IMR-90 (cell line): ENCODE measurements at regions not wholly inside any gene's neighbourhood (a gene's known extent, or its start where the extent isn't known, plus 50 kb on each side); places are given as distances from the start of the nearest gene placed in this dataset.
"Not testable (repeated sequence)": the region's sequence is repeated elsewhere in the genome, so short reads cannot be mapped to it uniquely, and the experiment has no call there.

ENCODE experiments used
- ATAC-seq: fragments of 200-7000 bp; cut with Tn5 transposase; 2 replicates; pipeline ENCODE4 v1.9.1; 2020; ENCODE audit warnings: low read depth, mild to moderate bottlenecking, moderate library complexity
- BruUV-seq: library from RNA; stranded (reverse); fragments of 400-500 nt; replicated peaks from 2 replicates; lab custom pipeline; 2021; lab: Mats Ljungman, UMichigan
- CTCF ChIA-PET: fragments of 300-600 bp; formaldehyde crosslinking; extraction: SDS; loops from one replicate; lab custom pipeline; 2021; ENCODE audit warnings: antibody characterized with exemption; lab: Yijun Ruan, JAX
- POLR2A ChIA-PET: fragments of 300-600 bp; sonication (Branson Sonifier 250); formaldehyde crosslinking; loops from one replicate; lab custom pipeline; 2022; ENCODE audit warnings: antibody characterized with exemption; ENCODE audit not compliant: unreplicated experiment; lab: Charles Lee
- DNase-seq: peaks from one replicate; pipeline ENCODE4 v3.0.0; 2013
- H2AFZ ChIP-seq: replicated peaks from 2 replicates; pipeline ENCODE3; 2013; ENCODE audit warnings: low read length, mild to moderate bottlenecking; ENCODE audit not compliant: poor library complexity
- H2AK5ac ChIP-seq: 2 replicates; pipeline ENCODE4 v1.6.1; 2013; ENCODE audit warnings: low read depth, low read length, inconsistent platforms
- H2AK9ac ChIP-seq: replicated peaks from 2 replicates; pipeline ENCODE3; 2013; ENCODE audit warnings: mild to moderate bottlenecking, low read depth, low read length, moderate library complexity; ENCODE audit not compliant: poor library complexity
- H2BK120ac ChIP-seq: 2 replicates; pipeline ENCODE4 v1.6.1; 2013; ENCODE audit warnings: low read depth, low read length, inconsistent platforms
- H2BK15ac ChIP-seq: 3 replicates; pipeline ENCODE4 v1.6.1; 2013; ENCODE audit warnings: low read depth, low read length, inconsistent platforms
- H2BK20ac ChIP-seq: 2 replicates; pipeline ENCODE4 v1.6.1; 2013; ENCODE audit warnings: low read depth, mild to moderate bottlenecking, inconsistent platforms, low read length, moderate library complexity
- H2BK5ac ChIP-seq: 2 replicates; pipeline ENCODE4 v1.6.1; 2013; ENCODE audit warnings: mild to moderate bottlenecking, low read depth, low read length, inconsistent platforms; ENCODE audit not compliant: poor library complexity, severe bottlenecking
- H3K14ac ChIP-seq: replicated peaks from 2 replicates; pipeline ENCODE4 v1.6.1; 2013; ENCODE audit warnings: low read depth, low read length, inconsistent platforms
- H3K18ac ChIP-seq: 2 replicates; pipeline ENCODE4 v1.6.1; 2013; ENCODE audit warnings: low read depth, low read length, control low read depth
- H3K23ac ChIP-seq: 2 replicates; pipeline ENCODE4 v1.6.1; 2013; ENCODE audit warnings: low read depth, low read length, inconsistent platforms
- H3K27ac ChIP-seq: 2 replicates; pipeline ENCODE4 v1.5.1; 2013; ENCODE audit warnings: mild to moderate bottlenecking, control low read depth, low read length; ENCODE audit not compliant: insufficient read depth
- H3K27me3 ChIP-seq: 2 replicates; pipeline ENCODE4 v1.6.1; 2013; ENCODE audit warnings: low read length; ENCODE audit not compliant: control insufficient read depth, insufficient read depth
- H3K36me3 ChIP-seq: 2 replicates; pipeline ENCODE4 v1.6.1; 2013; ENCODE audit warnings: low read length, mixed read lengths; ENCODE audit not compliant: control insufficient read depth, insufficient read depth
- H3K4ac ChIP-seq: 2 replicates; pipeline ENCODE4 v1.6.1; 2013; ENCODE audit warnings: low read depth, low read length, inconsistent platforms
- H3K4me1 ChIP-seq: 2 replicates; pipeline ENCODE4 v1.6.1; 2013; ENCODE audit warnings: low read length, mixed read lengths; ENCODE audit not compliant: control insufficient read depth, insufficient read depth
- H3K4me2 ChIP-seq: 2 replicates; pipeline ENCODE4 v1.6.1; 2013; ENCODE audit warnings: low read depth, mild to moderate bottlenecking, control low read depth, low read length, moderate library complexity
- H3K4me3 ChIP-seq: 2 replicates; pipeline ENCODE4 v1.5.1; 2013; ENCODE audit warnings: low read depth, mild to moderate bottlenecking, control low read depth, low read length, moderate library complexity; ENCODE audit not compliant: insufficient read depth
- H3K56ac ChIP-seq: 2 replicates; pipeline ENCODE4 v1.6.1; 2013; ENCODE audit warnings: low read length, inconsistent platforms; ENCODE audit not compliant: insufficient read depth; ENCODE audit errors: extremely low read depth
- H3K79me1 ChIP-seq, 2 experiments: 2 replicates each; pipeline ENCODE4 v1.6.1; 2013; ENCODE audit warnings: low read length in 2 of 2, inconsistent platforms in 1 of 2, low read depth in 1 of 2
- H3K9ac ChIP-seq: 2 replicates; pipeline ENCODE4 v1.6.1; 2013; ENCODE audit warnings: low read depth, low read length, control low read depth
- H3K9me1 ChIP-seq: 2 replicates; pipeline ENCODE4 v1.6.1; 2013; ENCODE audit warnings: low read length, inconsistent platforms; ENCODE audit not compliant: insufficient read depth
- H3K9me3 ChIP-seq: 2 replicates; pipeline ENCODE4 v1.6.1; 2013; ENCODE audit warnings: low read length; ENCODE audit not compliant: control insufficient read depth, insufficient read depth
- H4K20me1 ChIP-seq: 2 replicates; pipeline ENCODE4 v1.6.1; 2013; ENCODE audit warnings: low read length, inconsistent platforms; ENCODE audit not compliant: insufficient read depth
- H4K5ac ChIP-seq: 2 replicates; pipeline ENCODE4 v1.6.1; 2013; ENCODE audit warnings: mild to moderate bottlenecking, low read depth, low read length, control low read depth
- H4K8ac ChIP-seq, 2 experiments: 2 replicates each; pipeline ENCODE4 v1.6.1; 2013; ENCODE audit warnings: low read depth in 2 of 2, low read length in 2 of 2, control low read depth in 1 of 2, inconsistent platforms in 1 of 2
- H4K91ac ChIP-seq: 2 replicates; pipeline ENCODE4 v1.6.1; 2013; ENCODE audit warnings: low read depth, low read length, inconsistent platforms; ENCODE audit not compliant: insufficient read depth
- WGBS, 2 experiments: methylation state at CpG; one replicate each; pipeline versions ENCODE4 v1.1.5 to v1.1.7; 2013; ENCODE audit warnings: missing lambda C conversion rate in 2 of 2; ENCODE audit not compliant: insufficient read length in 1 of 2; ENCODE audit errors: extremely low coverage in 2 of 2; 5-methylcytosine and 5-hydroxymethylcytosine counted together
- dilution Hi-C: fragments of 300-500 bp; cut with HindIII; formaldehyde crosslinking; loops from one replicate; pipeline ENCODE4 v1.14.3; 2018; ENCODE audit warnings: low sequenced_read_pairs; ENCODE audit not compliant: unreplicated experiment
- in situ Hi-C: fragments of 300-500 bp; cut with MboI; formaldehyde crosslinking; loops from 3 replicates; pipeline ENCODE4 v1.14.3; 2019; ENCODE audit warnings: low sequenced_read_pairs, inconsistent platforms, mixed read lengths
- intact Hi-C: fragments of 100-400 bp; cut with micrococcal nuclease; formaldehyde crosslinking; loops from 2 replicates; pipeline ENCODE4 v1.10.0; 2022

DNA sequence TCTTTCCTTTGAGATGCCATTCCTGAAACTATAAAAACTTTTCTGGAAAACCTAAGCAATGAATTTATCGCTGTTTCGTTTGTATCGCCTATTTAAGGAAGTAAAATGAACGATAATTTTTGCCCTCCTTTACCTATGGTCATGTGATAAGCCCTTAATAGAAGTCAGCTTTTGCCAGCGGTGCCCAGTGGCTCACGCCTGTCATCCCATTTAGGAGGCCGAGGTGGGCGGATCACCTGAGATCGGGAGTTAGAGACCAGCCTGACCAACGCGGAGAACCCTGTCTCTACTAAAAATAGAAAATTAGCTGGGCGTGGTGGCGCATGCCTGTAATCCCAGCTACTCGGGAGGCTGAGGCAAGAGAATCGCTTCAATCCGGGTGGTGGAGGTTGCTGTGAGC is 132.0 kb downstream of the SPATA31A1 start:
- H4K5ac ChIP-seq, BruUV-seq, DNase-seq, CTCF ChIA-PET, H3K4me1 ChIP-seq, H2BK5ac ChIP-seq, H3K9me1 ChIP-seq, H3K9ac ChIP-seq, H2BK20ac ChIP-seq, H3K4ac ChIP-seq, H3K56ac ChIP-seq, H4K20me1 ChIP-seq, H4K8ac ChIP-seq, H3K4me2 ChIP-seq, H2AK9ac ChIP-seq, dilution Hi-C loops, H2AFZ ChIP-seq, H3K36me3 ChIP-seq, intact Hi-C loops, H3K18ac ChIP-seq, H3K4me3 ChIP-seq, H4K91ac ChIP-seq, ATAC-seq, H3K27ac ChIP-seq, H3K23ac ChIP-seq, H3K27me3 ChIP-seq, POLR2A ChIA-PET, in situ Hi-C loops, H3K79me1 ChIP-seq, H3K9me3 ChIP-seq, H2BK120ac ChIP-seq, H2AK5ac ChIP-seq, H3K14ac ChIP-seq, H2BK15ac ChIP-seq: not testable (repeated sequence)
- WGBS, 2 experiments = 83% methylated on average over 2 of the region's 16 CpGs; no CpG with 5 or more reads in 1 of the 2 experiments

DNA sequence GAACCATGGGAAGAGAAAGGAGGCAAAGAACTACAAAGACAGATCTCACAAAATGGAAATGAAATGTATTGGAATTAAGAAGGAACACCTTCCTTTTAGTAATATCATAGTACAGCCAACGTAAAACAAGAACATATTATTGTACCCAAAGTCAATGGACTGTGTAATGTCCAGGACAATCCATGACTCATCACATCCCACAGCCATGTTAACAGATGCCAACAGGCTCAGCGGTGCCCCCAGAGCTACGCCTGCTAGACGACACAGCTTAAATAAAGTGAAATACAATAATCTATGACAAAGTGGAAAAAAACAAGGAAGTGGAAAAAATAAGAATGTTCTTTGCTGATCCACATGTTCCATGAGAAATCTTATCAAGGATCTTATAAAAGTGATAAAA is 140.8 kb downstream of the SPATA31A1 start:
- H3K4me1 ChIP-seq, H4K91ac ChIP-seq, H3K9me3 ChIP-seq, H3K23ac ChIP-seq, POLR2A ChIA-PET, H3K14ac ChIP-seq, intact Hi-C loops, H2BK120ac ChIP-seq, CTCF ChIA-PET, H4K8ac ChIP-seq, in situ Hi-C loops, H3K27me3 ChIP-seq, H2BK20ac ChIP-seq, H3K4me2 ChIP-seq, H2BK5ac ChIP-seq, H3K18ac ChIP-seq, H2AFZ ChIP-seq, H3K56ac ChIP-seq, H3K4me3 ChIP-seq, H3K9me1 ChIP-seq, dilution Hi-C loops, H2BK15ac ChIP-seq, H3K79me1 ChIP-seq, H4K5ac ChIP-seq, H3K9ac ChIP-seq, DNase-seq, H3K27ac ChIP-seq, H2AK9ac ChIP-seq, H3K4ac ChIP-seq, H3K36me3 ChIP-seq, H4K20me1 ChIP-seq, H2AK5ac ChIP-seq, BruUV-seq, ATAC-seq: not testable (repeated sequence)
- no CpG with 5 or more reads among the region's 4 CpGs for WGBS, 2 experiments
